PC-3 (cell line): ENCODE measurements at regions not wholly inside any gene's neighbourhood (a gene's known extent, or its start where the extent isn't known, plus 50 kb on each side); places are given as distances from the start of the nearest gene placed in this dataset.
"Not testable (repeated sequence)": the region's sequence is repeated elsewhere in the genome, so short reads cannot be mapped to it uniquely, and the experiment has no call there.

Experiments
- ATAC-seq: fragments of 200-7000 bp; cut with Tn5 transposase; 2 replicates; pipeline ENCODE4 v1.9.1; 2020; ENCODE audit warnings: mild to moderate bottlenecking, moderate library complexity
- BruUV-seq: library from RNA; stranded (reverse); fragments of 400-500 nt; replicated peaks from 2 replicates; lab custom pipeline; 2021; lab: Mats Ljungman, UMichigan
- CTCF ChIA-PET: fragments of 300-600 bp; sonication (Branson Sonifier 250); formaldehyde crosslinking; loops from one replicate; lab custom pipeline; 2022; ENCODE audit warnings: antibody characterized with exemption; lab: Charles Lee
- POLR2A ChIA-PET: fragments of 300-600 bp; sonication (Branson Sonifier 250); formaldehyde crosslinking; loops from one replicate; lab custom pipeline; 2022; ENCODE audit warnings: antibody characterized with exemption; ENCODE audit not compliant: unreplicated experiment; lab: Charles Lee
- DNase-seq: peaks from one replicate; pipeline ENCODE4 v3.0.0-alpha.2; 2015
- H2AFZ ChIP-seq: fragments of 300-600 bp; sonication (generic); 2 replicates; pipeline ENCODE4 v1.6.0; 2016; ENCODE audit warnings: antibody characterized with exemption, low read length
- H3F3A ChIP-seq: fragments of 300-600 bp; sonication (generic); one replicate; pipeline ENCODE4 v1.6.0; 2017; ENCODE audit warnings: antibody characterized with exemption, low read length, control low read depth, mild to moderate bottlenecking; ENCODE audit not compliant: unreplicated experiment
- H3K27ac ChIP-seq: fragments of 300-600 bp; sonication (generic); 2 replicates; pipeline ENCODE4 v1.5.1; 2016; ENCODE audit warnings: mild to moderate bottlenecking, low read length
- H3K27me3 ChIP-seq: fragments of 300-600 bp; sonication (generic); 2 replicates; pipeline ENCODE4 v1.6.1; 2016; ENCODE audit warnings: low read length, mixed read lengths
- H3K36me3 ChIP-seq: fragments of 300-600 bp; sonication (generic); 2 replicates; pipeline ENCODE4 v1.6.1; 2016; ENCODE audit warnings: low read depth, mixed run types, low read length, mixed read lengths
- H3K4me1 ChIP-seq: fragments of 300-600 bp; sonication (generic); 2 replicates; pipeline ENCODE4 v1.5.1; 2016; ENCODE audit warnings: low read length; ENCODE audit not compliant: insufficient read depth
- H3K4me2 ChIP-seq: fragments of 300-600 bp; sonication (generic); 2 replicates; pipeline ENCODE4 v1.6.0; 2016; ENCODE audit warnings: low read length
- H3K4me3 ChIP-seq: fragments of 300-600 bp; sonication (generic); 2 replicates; pipeline ENCODE4 v1.5.1; 2016; ENCODE audit warnings: mild to moderate bottlenecking, low read length, mixed read lengths
- H3K79me2 ChIP-seq: fragments of 300-600 bp; sonication (generic); 2 replicates; pipeline ENCODE4 v1.6.1; 2017; ENCODE audit warnings: low read length, mixed read lengths
- H3K9ac ChIP-seq: fragments of 300-600 bp; sonication (generic); 2 replicates; pipeline ENCODE4 v1.6.0; 2016; ENCODE audit warnings: mild to moderate bottlenecking, low read length
- H3K9me2 ChIP-seq: fragments of 300-600 bp; sonication (generic); replicated peaks from 2 replicates; pipeline ENCODE4 v1.6.1; 2016; ENCODE audit warnings: mixed run types, low read length, mixed read lengths
- H3K9me3 ChIP-seq: fragments of 300-600 bp; sonication (generic); 2 replicates; pipeline ENCODE4 v1.6.1; 2016; ENCODE audit warnings: low read length, mixed read lengths
- H4K20me1 ChIP-seq: fragments of 300-600 bp; sonication (generic); 2 replicates; pipeline ENCODE4 v1.6.1; 2016; ENCODE audit warnings: low read length, mixed read lengths
- CTCF ChIP-seq: fragments of 300-600 bp; sonication (generic); conservative IDR thresholded peaks from 2 replicates; pipeline ENCODE4 v1.5.1; 2017; ENCODE audit warnings: antibody characterized with exemption, low read depth, mild to moderate bottlenecking, low read length
- EZH2 ChIP-seq: fragments of 300-600 bp; sonication (generic); IDR thresholded peaks from one replicate; pipeline ENCODE4 v1.6.1; 2017; ENCODE audit warnings: antibody characterized with exemption, mild to moderate bottlenecking, low read length; ENCODE audit not compliant: unreplicated experiment
- EZH2phosphoT487 ChIP-seq: fragments of 300-600 bp; sonication (generic); IDR thresholded peaks from 2 replicates; pipeline ENCODE4 v1.6.1; 2018; ENCODE audit warnings: mild to moderate bottlenecking, antibody characterized with exemption, low read length, borderline replicate concordance
- intact Hi-C: fragments of 100-400 bp; cut with micrococcal nuclease; formaldehyde crosslinking; loops from 2 replicates; pipeline ENCODE4 v1.9.0; 2023

GRCh38 chr3:104943974-104944373 lies 422.7 kb upstream of the ALCAM start:
- Histone ChIP-seq H4K20me1 (no peaks in the 10 kb centered on the region), H3F3A (no peaks in the 10 kb centered on the region), H2AFZ (no peak overlapping the region), H3K27ac (peak overlapping the region; percentile 69), H3K9me2 (no peaks in the 10 kb centered on the region), H3K36me3 (no peaks in the 10 kb centered on the region), H3K9ac (no peak overlapping the region; the same call in 1 of the 2 replicates), H3K4me3 (no peak overlapping the region), H3K9me3 (no peaks in the 10 kb centered on the region), H3K4me1 (peaks cover 16% of the 10 kb centered on the region), H3K27me3 (no peaks in the 10 kb centered on the region), H3K4me2 (peak overlapping the region; percentile 21), H3K79me2 (no peaks in the 10 kb centered on the region)
- DNase-seq, result peak; percentile 71
- no TSS peak for BruUV-seq
- peak; percentile 45 for ATAC-seq
- intact Hi-C loops, result no loop called here
- POLR2A ChIA-PET, result interaction anchor here (0.6 kb wide), 1 partner anchor 58 kb away, joined by 3 read pairs; no protein-coding TSS in a partner anchor
- TF ChIP-seq CTCF (no peak), EZH2phosphoT487 (no peak), EZH2 (no peak)
- CTCF ChIA-PET, result no interaction called here

GRCh38 chr3:104947943-104948342 lies 418.8 kb upstream of the ALCAM start:
- H3K4me2 ChIP-seq, result no peak overlapping the region
- H3K79me2 ChIP-seq, result no peaks in the 10 kb centered on the region
- intact Hi-C loops, result no loop called here
- H3K36me3 ChIP-seq, result no peaks in the 10 kb centered on the region
- no peaks in the 10 kb centered on the region for H3F3A ChIP-seq
- no peak overlapping the region for H3K9ac ChIP-seq
- no TSS peak for BruUV-seq
- H3K9me2 ChIP-seq, result no peaks in the 10 kb centered on the region
- no peaks in the 10 kb centered on the region for H3K9me3 ChIP-seq
- ATAC-seq, result no peak
- no peaks in the 10 kb centered on the region for H3K27me3 ChIP-seq
- POLR2A ChIA-PET, result no interaction called here
- no peak overlapping the region for H3K27ac ChIP-seq
- no peak for DNase-seq
- CTCF ChIA-PET, result no interaction called here
- no peaks in the 10 kb centered on the region for H4K20me1 ChIP-seq
- H3K4me3 ChIP-seq, result no peak overlapping the region
- H2AFZ ChIP-seq, result no peak overlapping the region
- peaks cover 27% of the 10 kb centered on the region for H3K4me1 ChIP-seq
- TF ChIP-seq EZH2 (no peak), EZH2phosphoT487 (no peak), CTCF (no peak)

GRCh38 chr3:104949810-104950209 lies 416.9 kb upstream of the ALCAM start:
- H3K79me2 ChIP-seq, H3K36me3 ChIP-seq, POLR2A ChIA-PET, H3K9ac ChIP-seq, DNase-seq, CTCF ChIA-PET, H3K4me2 ChIP-seq, BruUV-seq, H3K27me3 ChIP-seq, H2AFZ ChIP-seq, H3K9me3 ChIP-seq, H4K20me1 ChIP-seq, H3K4me3 ChIP-seq, H3F3A ChIP-seq, ATAC-seq, H3K9me2 ChIP-seq, H3K27ac ChIP-seq: not testable (repeated sequence)
- intact Hi-C loops, result loop anchor here (10.0 kb wide), 2 partner anchors 235 to 325 kb away; no protein-coding TSS in a partner anchor
- peaks cover 21% of the 10 kb centered on the region for H3K4me1 ChIP-seq
